ENCODE measurements at regions not wholly inside any gene's neighbourhood (a gene's known extent, or its start where the extent isn't known, plus 50 kb on each side); places are given as distances from the start of the nearest gene placed in this dataset.

DNA sequence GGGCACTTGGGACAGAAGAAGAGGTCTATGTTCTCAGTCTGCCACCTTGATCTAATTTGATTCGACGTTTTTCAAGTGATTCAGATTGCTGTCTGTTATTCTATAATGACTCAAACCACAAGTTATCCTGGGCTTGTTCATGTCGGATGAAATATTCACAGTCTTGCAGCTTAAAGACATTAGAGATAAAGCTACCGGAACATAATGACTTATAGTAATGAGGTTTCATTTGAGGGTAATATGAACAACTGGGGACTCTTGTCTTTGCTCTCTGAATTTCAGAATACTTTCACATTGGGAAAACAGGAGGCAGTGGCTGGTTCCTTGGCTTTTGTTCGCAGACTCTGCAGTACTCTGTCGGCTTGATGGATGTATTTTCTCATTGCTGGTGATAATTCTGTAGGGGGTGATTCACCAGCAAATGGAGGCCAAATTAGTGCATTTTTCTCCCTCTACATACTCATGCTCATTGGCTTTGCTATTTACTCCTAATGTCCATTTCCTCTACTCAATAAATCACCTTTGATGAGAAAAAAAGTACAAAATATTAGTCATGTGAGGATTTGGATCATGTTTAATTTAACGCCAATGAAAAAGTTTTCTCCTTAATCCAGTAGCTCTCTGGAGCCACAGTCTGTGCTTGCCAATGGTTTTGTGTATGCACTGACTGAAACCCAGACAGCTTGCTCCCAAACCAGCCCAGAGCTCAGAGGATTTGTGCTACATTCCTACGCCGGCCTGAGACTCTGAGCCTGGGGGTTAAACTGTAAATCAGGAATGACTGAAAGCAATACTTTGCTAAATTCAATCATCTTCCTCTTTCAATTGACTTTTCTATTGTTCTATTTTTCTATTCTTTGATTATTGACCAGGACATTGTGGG is 154.7 kb upstream of the ANKH start:
- H3K27ac ChIP-seq (replicated peaks), result no peak overlapping the region
- intact Hi-C loops (cut with micrococcal nuclease), result no loop called here
- H3K36me3 ChIP-seq, result no peaks in the 10 kb centered on the region
- H3K4me1 ChIP-seq, result peaks cover 20% of the 10 kb centered on the region
- TF ChIP-seq, protein P1, sequence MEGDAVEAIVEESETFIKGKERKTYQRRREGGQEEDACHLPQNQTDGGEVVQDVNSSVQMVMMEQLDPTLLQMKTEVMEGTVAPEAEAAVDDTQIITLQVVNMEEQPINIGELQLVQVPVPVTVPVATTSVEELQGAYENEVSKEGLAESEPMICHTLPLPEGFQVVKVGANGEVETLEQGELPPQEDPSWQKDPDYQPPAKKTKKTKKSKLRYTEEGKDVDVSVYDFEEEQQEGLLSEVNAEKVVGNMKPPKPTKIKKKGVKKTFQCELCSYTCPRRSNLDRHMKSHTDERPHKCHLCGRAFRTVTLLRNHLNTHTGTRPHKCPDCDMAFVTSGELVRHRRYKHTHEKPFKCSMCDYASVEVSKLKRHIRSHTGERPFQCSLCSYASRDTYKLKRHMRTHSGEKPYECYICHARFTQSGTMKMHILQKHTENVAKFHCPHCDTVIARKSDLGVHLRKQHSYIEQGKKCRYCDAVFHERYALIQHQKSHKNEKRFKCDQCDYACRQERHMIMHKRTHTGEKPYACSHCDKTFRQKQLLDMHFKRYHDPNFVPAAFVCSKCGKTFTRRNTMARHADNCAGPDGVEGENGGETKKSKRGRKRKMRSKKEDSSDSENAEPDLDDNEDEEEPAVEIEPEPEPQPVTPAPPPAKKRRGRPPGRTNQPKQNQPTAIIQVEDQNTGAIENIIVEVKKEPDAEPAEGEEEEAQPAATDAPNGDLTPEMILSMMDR (IDR thresholded peaks at IDR 0.05; ENCODE audit: borderline replicate concordance), result no peak
- no peak for DNase-seq
- H3K27me3 ChIP-seq (ENCODE audit: low read depth), result no peaks in the 10 kb centered on the region
- no peak overlapping the region for H3K4me3 ChIP-seq
- H3K9me3 ChIP-seq (replicated peaks), result no peaks in the 10 kb centered on the region

DNA sequence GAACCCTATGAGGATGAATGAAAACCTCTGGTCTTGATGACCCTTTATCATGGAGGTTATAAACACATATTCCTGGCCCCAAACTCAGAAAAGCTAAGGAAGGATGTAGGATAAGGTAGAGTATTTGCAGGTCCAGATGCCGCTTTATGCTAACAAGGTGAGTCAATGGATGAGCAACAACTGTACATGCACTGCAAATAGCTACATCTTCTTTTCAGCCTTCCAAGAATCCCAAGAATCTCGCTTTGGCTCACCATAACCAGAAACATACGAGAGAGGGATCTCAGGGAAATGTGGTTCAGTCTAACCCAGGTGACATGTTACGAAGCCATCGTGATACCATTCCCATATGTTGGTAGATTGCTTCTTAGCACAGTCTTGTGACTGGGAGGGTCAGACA is 152.3 kb upstream of the ANKH start:
- no peak for DNase-seq
- no peaks in the 10 kb centered on the region for H3K9me3 ChIP-seq (replicated peaks)
- intact Hi-C loops (cut with micrococcal nuclease), result no loop called here

DNA sequence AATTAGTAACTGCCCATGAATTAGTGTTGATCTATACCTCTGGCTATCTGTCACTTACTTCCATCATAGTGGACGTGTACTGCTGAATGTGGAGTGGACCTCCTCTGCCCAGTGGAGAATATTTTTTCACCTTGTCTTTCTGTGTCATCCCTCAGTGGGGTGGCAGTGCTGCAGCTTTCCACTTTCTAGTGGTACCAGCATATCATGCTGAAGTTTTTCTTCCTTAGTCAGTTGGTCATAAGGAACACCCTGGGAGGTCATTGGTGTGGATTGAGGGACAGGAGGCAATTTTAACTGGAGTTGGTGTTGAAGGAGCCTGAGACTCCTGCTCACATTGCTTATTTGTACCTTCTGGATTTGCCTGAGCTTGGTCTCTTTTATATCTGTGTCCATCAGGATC is 151.7 kb upstream of the ANKH start:
- no peak for DNase-seq
- TF ChIP-seq, protein P1 (IDR thresholded peaks at IDR 0.05; ENCODE audit: borderline replicate concordance), result no peak
- Histone ChIP-seq H3K4me1 (peaks cover 18% of the 10 kb centered on the region), H3K36me3 (no peaks in the 10 kb centered on the region), H3K4me3 (no peak overlapping the region), H3K27me3 (ENCODE audit: low read depth) (no peaks in the 10 kb centered on the region), H3K9me3 (replicated peaks) (no peaks in the 10 kb centered on the region), H3K27ac (replicated peaks) (no peak overlapping the region)
- intact Hi-C loops (cut with micrococcal nuclease), result no loop called here

More for the DNA sequence above, 152.3 kb upstream of the ANKH start:
- TF ChIP-seq, protein P1 (IDR thresholded peaks at IDR 0.05; ENCODE audit: borderline replicate concordance), result no peak
- Histone ChIP-seq H3K36me3 (no peaks in the 10 kb centered on the region), H3K4me1 (peaks cover 18% of the 10 kb centered on the region), H3K27ac (replicated peaks) (no peak overlapping the region), H3K27me3 (ENCODE audit: low read depth) (no peaks in the 10 kb centered on the region), H3K4me3 (no peak overlapping the region)

DNA sequence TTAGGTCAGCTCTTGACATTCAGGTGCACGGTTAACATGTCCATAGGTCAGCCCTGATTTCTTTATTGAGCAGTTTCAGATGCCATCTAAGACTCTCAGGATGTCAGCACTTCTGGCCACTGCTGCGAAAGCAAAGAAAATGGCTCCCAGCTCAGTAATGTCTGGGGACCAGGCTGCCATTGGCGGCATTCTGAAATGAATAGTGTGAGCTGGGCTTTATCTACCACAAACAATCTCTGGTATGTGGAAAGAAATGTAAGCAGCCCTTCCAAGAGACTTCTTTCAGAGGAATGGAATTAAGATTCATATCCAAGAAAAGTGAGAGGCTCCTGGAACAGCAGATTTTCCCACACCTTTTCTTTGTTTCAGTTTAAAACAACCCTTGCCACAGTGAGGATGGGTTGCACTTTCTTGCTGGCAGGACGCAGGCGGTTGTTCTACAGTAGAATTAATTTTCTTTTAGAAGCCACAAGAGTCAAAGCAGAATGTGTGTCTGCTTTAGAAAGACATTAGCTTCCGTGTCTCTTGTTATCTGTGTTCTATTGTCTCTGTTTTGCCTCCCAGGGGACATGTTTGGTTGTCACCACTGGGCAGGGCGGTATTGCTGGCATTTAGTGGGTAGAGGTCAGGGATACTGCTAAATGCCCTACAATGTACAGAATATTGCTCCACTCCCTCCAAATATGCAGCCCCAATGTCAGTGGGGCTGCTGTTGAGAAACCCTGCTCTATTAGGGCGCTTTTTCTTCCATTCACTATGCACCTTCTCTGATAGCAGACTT is 149.9 kb upstream of the ANKH start:
- no peak for DNase-seq
- Histone ChIP-seq H3K36me3 (no peaks in the 10 kb centered on the region), H3K4me3 (peak overlapping the region; percentile 20)

DNA sequence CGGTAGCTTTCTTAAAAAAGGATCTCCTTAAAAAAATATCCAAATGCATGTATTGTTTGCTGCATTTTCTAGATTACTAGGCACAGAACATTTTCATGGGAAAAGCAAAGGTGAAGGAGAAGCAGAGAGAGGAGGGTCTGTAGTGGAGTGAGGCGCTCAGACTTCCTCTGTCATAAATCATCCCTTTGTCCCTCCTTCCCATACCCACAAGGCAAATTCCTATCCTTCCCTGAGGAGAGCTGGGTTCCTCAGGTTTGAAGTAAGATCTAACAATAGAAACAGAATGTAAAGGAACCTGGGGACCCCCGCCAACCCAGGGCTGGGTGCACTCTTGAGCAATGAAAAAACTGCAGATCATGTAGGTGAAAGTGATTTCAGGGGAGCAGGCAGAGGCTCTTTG is 149.2 kb upstream of the ANKH start:
- no peaks in the 10 kb centered on the region for H3K27me3 ChIP-seq (ENCODE audit: low read depth)
- peak overlapping the region; percentile 20 for H3K4me3 ChIP-seq
- H3K9me3 ChIP-seq (replicated peaks), result no peaks in the 10 kb centered on the region
- no peak for DNase-seq
- no peaks in the 10 kb centered on the region for H3K36me3 ChIP-seq
- TF ChIP-seq, protein P1 (IDR thresholded peaks at IDR 0.05; ENCODE audit: borderline replicate concordance), result no peak
- intact Hi-C loops (cut with micrococcal nuclease), result no loop called here
- peaks cover 18% of the 10 kb centered on the region for H3K4me1 ChIP-seq
- H3K27ac ChIP-seq (replicated peaks), result peak overlapping the region; percentile 53

More for the DNA sequence above, 149.9 kb upstream of the ANKH start:
- no peaks in the 10 kb centered on the region for H3K9me3 ChIP-seq (replicated peaks)
- H3K27me3 ChIP-seq (ENCODE audit: low read depth), result no peaks in the 10 kb centered on the region
- intact Hi-C loops (cut with micrococcal nuclease), result no loop called here
- TF ChIP-seq, protein P1 (IDR thresholded peaks at IDR 0.05; ENCODE audit: borderline replicate concordance), result no peak
- peaks cover 18% of the 10 kb centered on the region for H3K4me1 ChIP-seq
- peak overlapping the region; percentile 53 for H3K27ac ChIP-seq (replicated peaks)
